Stomach (tissue), 4 donors: ENCODE measurements at regions not wholly inside any gene's neighbourhood (a gene's known extent, or its start where the extent isn't known, plus 50 kb on each side); places are given as distances from the start of the nearest gene placed in this dataset.

Experiments used
- EP300 ChIP-seq: sonication (generic); formaldehyde crosslinking; IDR thresholded peaks from one replicate; pipeline ENCODE4 v1.6.1; 2017; ENCODE audit warnings: antibody characterized with exemption
- POLR2A ChIP-seq, 4 donors: fragments of 450-650 bp; IDR thresholded peaks; one replicate each; pipeline ENCODE4 v1.6.1; 2016; ENCODE audit warnings: antibody characterized with exemption in 4 of 4, control low read depth in 2 of 4, mild to moderate bottlenecking in 1 of 4, moderate library complexity in 1 of 4
- POLR2AphosphoS5 ChIP-seq, 3 donors: sonication (generic); formaldehyde crosslinking; IDR thresholded peaks; one replicate each; pipeline ENCODE4 v1.6.1; 2016; ENCODE audit warnings: antibody characterized with exemption in 3 of 3
- TF ChIP-seq, protein P1 (sequence below), 7 experiments: fragments of 450-650 bp in 4 of 7; fragments of 200-600 bp in 3 of 7; sonication (generic) in 3 of 7; IDR thresholded peaks; one replicate each; pipeline ENCODE4 v1.5.1; 2016 to 2019; ENCODE audit warnings: antibody characterized with exemption in 7 of 7, control low read depth in 2 of 7, mild to moderate bottlenecking in 1 of 7

DNA sequence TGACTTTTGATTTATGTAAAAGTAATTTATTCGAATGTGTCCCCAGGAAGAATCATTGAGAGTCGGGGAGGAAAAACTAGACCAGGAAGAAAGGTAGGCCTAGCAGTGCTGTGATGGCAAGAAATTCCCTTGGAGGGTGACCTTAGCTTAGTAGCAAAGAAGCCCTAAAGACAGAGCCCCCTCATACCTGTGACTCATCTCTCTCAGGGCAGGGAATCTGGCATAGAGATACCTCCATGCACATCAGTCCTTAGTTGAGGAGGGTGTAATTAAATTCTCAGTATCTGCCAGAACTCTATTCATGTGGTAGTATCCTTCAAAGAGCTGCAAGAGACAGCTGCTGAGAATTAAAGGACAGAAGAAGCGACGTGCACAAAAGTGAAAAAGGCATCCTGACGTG is 360.3 kb downstream of the FBXO15 start:
- no peak for TF ChIP-seq POLR2A (IDR thresholded peaks at IDR 0.05)
- TF ChIP-seq, protein P1, sequence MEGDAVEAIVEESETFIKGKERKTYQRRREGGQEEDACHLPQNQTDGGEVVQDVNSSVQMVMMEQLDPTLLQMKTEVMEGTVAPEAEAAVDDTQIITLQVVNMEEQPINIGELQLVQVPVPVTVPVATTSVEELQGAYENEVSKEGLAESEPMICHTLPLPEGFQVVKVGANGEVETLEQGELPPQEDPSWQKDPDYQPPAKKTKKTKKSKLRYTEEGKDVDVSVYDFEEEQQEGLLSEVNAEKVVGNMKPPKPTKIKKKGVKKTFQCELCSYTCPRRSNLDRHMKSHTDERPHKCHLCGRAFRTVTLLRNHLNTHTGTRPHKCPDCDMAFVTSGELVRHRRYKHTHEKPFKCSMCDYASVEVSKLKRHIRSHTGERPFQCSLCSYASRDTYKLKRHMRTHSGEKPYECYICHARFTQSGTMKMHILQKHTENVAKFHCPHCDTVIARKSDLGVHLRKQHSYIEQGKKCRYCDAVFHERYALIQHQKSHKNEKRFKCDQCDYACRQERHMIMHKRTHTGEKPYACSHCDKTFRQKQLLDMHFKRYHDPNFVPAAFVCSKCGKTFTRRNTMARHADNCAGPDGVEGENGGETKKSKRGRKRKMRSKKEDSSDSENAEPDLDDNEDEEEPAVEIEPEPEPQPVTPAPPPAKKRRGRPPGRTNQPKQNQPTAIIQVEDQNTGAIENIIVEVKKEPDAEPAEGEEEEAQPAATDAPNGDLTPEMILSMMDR (IDR thresholded peaks at IDR 0.05), result no peak
- TF ChIP-seq EP300, result no peak
- TF ChIP-seq POLR2AphosphoS5 (IDR thresholded peaks at IDR 0.05), result no peak
